SK-N-SH (cell line): ENCODE measurements at regions not wholly inside any gene's neighbourhood (a gene's known extent, or its start where the extent isn't known, plus 50 kb on each side); places are given as distances from the start of the nearest gene placed in this dataset.

Source experiments
- EP300 ChIP-seq, 2 experiments: IDR thresholded peaks; 2 replicates each; pipeline versions ENCODE4 v1.4.0 to v1.6.1; 2012; ENCODE audit warnings: borderline replicate concordance in 1 of 2, low read depth in 1 of 2, low read length in 1 of 2
- GABPA ChIP-seq: IDR thresholded peaks from 2 replicates; pipeline ENCODE4 v1.4.0; 2012; ENCODE audit warnings: low read depth, mild to moderate bottlenecking
- TF ChIP-seq, protein P1 (sequence below): IDR thresholded peaks from 2 replicates; pipeline ENCODE4 v1.4.0; 2012; ENCODE audit warnings: low read depth
- TF ChIP-seq, protein P2 (sequence below): fragments of 150-350 bp; IDR thresholded peaks from 2 replicates; pipeline ENCODE4 v1.6.1; 2017; ENCODE audit warnings: antibody characterized with exemption, low read length, low read depth, borderline replicate concordance
- TF ChIP-seq, protein P3 (sequence below): fragments of 200-600 bp; sonication (generic); IDR thresholded peaks from 2 replicates; pipeline ENCODE4 v1.6.1; 2017; ENCODE audit warnings: antibody characterized with exemption, mild to moderate bottlenecking, moderate library complexity

DNA sequence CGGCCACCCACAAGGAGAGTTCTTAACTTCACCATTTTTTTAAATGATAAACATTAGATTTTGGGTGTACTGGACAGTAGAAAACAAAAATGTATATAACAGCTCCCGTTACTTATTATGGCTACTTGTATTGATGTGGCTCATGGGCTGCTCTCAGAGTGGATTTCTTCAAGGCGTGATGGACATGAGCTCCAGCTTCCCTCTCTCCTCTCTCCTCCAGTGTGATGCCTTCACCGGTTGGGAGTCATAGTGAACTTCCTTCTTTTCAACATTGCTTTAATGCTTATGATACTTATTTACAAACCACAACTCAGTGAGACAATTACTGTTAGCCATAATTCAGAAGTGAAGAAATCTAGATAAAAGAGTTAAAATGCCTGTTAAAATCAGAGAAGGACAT lies 515.2 kb downstream of the RNF144A start:
- TF ChIP-seq, protein P1, sequence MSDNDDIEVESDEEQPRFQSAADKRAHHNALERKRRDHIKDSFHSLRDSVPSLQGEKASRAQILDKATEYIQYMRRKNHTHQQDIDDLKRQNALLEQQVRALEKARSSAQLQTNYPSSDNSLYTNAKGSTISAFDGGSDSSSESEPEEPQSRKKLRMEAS, result no peak
- TF ChIP-seq, protein P2, sequence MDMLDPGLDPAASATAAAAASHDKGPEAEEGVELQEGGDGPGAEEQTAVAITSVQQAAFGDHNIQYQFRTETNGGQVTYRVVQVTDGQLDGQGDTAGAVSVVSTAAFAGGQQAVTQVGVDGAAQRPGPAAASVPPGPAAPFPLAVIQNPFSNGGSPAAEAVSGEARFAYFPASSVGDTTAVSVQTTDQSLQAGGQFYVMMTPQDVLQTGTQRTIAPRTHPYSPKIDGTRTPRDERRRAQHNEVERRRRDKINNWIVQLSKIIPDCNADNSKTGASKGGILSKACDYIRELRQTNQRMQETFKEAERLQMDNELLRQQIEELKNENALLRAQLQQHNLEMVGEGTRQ, result no peak
- TF ChIP-seq, protein P3, sequence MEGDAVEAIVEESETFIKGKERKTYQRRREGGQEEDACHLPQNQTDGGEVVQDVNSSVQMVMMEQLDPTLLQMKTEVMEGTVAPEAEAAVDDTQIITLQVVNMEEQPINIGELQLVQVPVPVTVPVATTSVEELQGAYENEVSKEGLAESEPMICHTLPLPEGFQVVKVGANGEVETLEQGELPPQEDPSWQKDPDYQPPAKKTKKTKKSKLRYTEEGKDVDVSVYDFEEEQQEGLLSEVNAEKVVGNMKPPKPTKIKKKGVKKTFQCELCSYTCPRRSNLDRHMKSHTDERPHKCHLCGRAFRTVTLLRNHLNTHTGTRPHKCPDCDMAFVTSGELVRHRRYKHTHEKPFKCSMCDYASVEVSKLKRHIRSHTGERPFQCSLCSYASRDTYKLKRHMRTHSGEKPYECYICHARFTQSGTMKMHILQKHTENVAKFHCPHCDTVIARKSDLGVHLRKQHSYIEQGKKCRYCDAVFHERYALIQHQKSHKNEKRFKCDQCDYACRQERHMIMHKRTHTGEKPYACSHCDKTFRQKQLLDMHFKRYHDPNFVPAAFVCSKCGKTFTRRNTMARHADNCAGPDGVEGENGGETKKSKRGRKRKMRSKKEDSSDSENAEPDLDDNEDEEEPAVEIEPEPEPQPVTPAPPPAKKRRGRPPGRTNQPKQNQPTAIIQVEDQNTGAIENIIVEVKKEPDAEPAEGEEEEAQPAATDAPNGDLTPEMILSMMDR, result no peak
- TF ChIP-seq EP300 (IDR thresholded peaks at IDR 0.05; ENCODE audit: borderline replicate concordance in 1 of 2, low read depth in 1 of 2, low read length in 1 of 2) (no peak), GABPA (no peak)
